ENCODE measurements at regions not wholly inside any gene's neighbourhood (a gene's known extent, or its start where the extent isn't known, plus 50 kb on each side); places are given as distances from the start of the nearest gene placed in this dataset.

DNA sequence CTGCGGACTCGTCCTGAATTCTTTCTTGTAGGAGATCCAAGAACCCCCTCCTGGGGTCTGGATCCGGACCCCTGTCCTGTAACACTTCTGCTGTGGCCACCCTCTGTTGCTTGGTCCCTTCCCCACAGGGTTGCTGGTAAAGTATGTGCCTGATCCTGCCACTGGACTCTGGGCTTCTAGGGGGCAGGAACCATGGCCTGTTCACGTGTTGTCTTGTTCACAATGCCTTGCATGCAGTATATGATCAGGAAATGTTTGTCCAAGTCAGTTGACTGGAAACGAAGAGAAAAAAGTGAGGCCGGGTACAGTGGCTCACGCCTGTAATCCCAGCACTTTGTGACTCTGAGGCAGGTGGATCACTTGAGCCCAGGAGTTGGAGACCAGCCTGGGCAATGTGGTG is 139.3 kb upstream of the ALDH1B1 start (continued):
- no peak for TF ChIP-seq ZNF512 (CRISPR knock-in tag; IDR thresholded peaks at IDR 0.05)
- TF ChIP-seq RARA (CRISPR knock-in tag; IDR thresholded peaks at IDR 0.05): peak; percentile 53
- TF ChIP-seq ZNF614 (CRISPR knock-in tag; IDR thresholded peaks at IDR 0.05; ENCODE audit: borderline replicate concordance): no peak
- TF ChIP-seq, protein P1, sequence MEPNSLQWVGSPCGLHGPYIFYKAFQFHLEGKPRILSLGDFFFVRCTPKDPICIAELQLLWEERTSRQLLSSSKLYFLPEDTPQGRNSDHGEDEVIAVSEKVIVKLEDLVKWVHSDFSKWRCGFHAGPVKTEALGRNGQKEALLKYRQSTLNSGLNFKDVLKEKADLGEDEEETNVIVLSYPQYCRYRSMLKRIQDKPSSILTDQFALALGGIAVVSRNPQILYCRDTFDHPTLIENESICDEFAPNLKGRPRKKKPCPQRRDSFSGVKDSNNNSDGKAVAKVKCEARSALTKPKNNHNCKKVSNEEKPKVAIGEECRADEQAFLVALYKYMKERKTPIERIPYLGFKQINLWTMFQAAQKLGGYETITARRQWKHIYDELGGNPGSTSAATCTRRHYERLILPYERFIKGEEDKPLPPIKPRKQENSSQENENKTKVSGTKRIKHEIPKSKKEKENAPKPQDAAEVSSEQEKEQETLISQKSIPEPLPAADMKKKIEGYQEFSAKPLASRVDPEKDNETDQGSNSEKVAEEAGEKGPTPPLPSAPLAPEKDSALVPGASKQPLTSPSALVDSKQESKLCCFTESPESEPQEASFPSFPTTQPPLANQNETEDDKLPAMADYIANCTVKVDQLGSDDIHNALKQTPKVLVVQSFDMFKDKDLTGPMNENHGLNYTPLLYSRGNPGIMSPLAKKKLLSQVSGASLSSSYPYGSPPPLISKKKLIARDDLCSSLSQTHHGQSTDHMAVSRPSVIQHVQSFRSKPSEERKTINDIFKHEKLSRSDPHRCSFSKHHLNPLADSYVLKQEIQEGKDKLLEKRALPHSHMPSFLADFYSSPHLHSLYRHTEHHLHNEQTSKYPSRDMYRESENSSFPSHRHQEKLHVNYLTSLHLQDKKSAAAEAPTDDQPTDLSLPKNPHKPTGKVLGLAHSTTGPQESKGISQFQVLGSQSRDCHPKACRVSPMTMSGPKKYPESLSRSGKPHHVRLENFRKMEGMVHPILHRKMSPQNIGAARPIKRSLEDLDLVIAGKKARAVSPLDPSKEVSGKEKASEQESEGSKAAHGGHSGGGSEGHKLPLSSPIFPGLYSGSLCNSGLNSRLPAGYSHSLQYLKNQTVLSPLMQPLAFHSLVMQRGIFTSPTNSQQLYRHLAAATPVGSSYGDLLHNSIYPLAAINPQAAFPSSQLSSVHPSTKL (CRISPR knock-in tag; IDR thresholded peaks at IDR 0.05): peak; percentile 70
- no peak for TF ChIP-seq SRSF4 (IDR thresholded peaks at IDR 0.05; ENCODE audit: low read depth, low read length, poor library complexity, severe bottlenecking)
- TF ChIP-seq BHLHE40 (IDR thresholded peaks at IDR 0.05; ENCODE audit: low read length): peak; percentile 52; the same call in 1 of the 2 replicates
- no peak for TF ChIP-seq ELF4 (CRISPR knock-in tag; IDR thresholded peaks at IDR 0.05; ENCODE audit: borderline replicate concordance)
- TF ChIP-seq EP300 (IDR thresholded peaks at IDR 0.05; ENCODE audit: low read depth in 2 of 2, low read length in 2 of 2): peak in 1 of 2 experiments; percentile 48; a peak in 1 of 4 replicates
- no peak for TF ChIP-seq EP300 (CRISPR knock-in tag; IDR thresholded peaks at IDR 0.05; ENCODE audit: borderline replicate concordance)
- peak; percentile 61 for TF ChIP-seq SAP130 (CRISPR knock-in tag; IDR thresholded peaks at IDR 0.05; ENCODE audit: low read depth)
- TF ChIP-seq SOX13 (IDR thresholded peaks at IDR 0.05): no peak
- TF ChIP-seq SOX13 (CRISPR knock-in tag; conservative IDR thresholded peaks at IDR 0.05 in 1 of 2, IDR thresholded peaks at IDR 0.05 in 1 of 2): peak in 1 of 2 experiments; percentile 67; a peak in 1 of 4 replicates
- no peak for TF ChIP-seq NR2F6 (IDR thresholded peaks at IDR 0.05)
- TF ChIP-seq NR2F6 (CRISPR knock-in tag; IDR thresholded peaks at IDR 0.05): peak; percentile 62
- TF ChIP-seq ERF (CRISPR knock-in tag; IDR thresholded peaks at IDR 0.05): 0 out of 2 replicates have a peak, but pooled peaks have one; percentile 40
- TF ChIP-seq ZMYM3 (CRISPR knock-in tag; IDR thresholded peaks at IDR 0.05): peak; percentile 66
- no peak for TF ChIP-seq JUND (CRISPR knock-in tag; IDR thresholded peaks at IDR 0.05)
- TF ChIP-seq, protein P2, sequence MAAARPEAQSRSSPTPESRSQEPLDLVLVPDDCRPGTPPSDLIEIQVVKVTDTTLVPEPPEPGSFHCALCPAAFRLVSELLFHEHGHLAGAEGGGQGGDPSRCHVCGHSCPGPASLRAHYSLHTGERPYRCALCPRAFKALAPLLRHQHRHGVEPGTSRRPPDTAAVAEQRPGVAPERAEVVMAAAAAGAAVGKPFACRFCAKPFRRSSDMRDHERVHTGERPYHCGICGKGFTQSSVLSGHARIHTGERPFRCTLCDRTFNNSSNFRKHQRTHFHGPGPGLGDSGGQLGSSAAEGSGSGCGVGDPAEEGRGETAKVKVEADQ (CRISPR knock-in tag; IDR thresholded peaks at IDR 0.05; ENCODE audit: borderline replicate concordance): no peak
- TF ChIP-seq ZNF121 (CRISPR knock-in tag; IDR thresholded peaks at IDR 0.05): peak; percentile 45; the same call in 1 of the 2 replicates
- TF ChIP-seq TEAD3 (CRISPR knock-in tag; optimal IDR thresholded peaks at IDR 0.05; ENCODE audit: borderline replicate concordance): peak; percentile 68
- TF ChIP-seq ZNF10 (CRISPR knock-in tag; IDR thresholded peaks at IDR 0.05; ENCODE audit: borderline replicate concordance, low read depth): no peak
- peak; percentile 65; the same call in 1 of the 2 replicates for TF ChIP-seq ZNF644 (CRISPR knock-in tag; IDR thresholded peaks at IDR 0.05; ENCODE audit: low read depth)
- peak; percentile 76 for TF ChIP-seq HNF4A (CRISPR knock-in tag; IDR thresholded peaks at IDR 0.05)
- TF ChIP-seq, protein P3, sequence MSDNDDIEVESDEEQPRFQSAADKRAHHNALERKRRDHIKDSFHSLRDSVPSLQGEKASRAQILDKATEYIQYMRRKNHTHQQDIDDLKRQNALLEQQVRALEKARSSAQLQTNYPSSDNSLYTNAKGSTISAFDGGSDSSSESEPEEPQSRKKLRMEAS (IDR thresholded peaks at IDR 0.05): peak; percentile 51; the same call in 1 of the 2 replicates
- TF ChIP-seq HES4 (CRISPR knock-in tag; IDR thresholded peaks at IDR 0.05; ENCODE audit: borderline replicate concordance): no peak
- TF ChIP-seq PHB2 (IDR thresholded peaks at IDR 0.05; ENCODE audit: partially characterized antibody): no peak
- TF ChIP-seq ZMYM2 (CRISPR knock-in tag; IDR thresholded peaks at IDR 0.05): no peak
- peak; percentile 19; the same call in 1 of the 2 replicates for TF ChIP-seq ZMYM4 (CRISPR knock-in tag; IDR thresholded peaks at IDR 0.05)
